Right lobe of liver (tissue), 6 donors: ENCODE measurements at regions not wholly inside any gene's neighbourhood (a gene's known extent, or its start where the extent isn't known, plus 50 kb on each side); places are given as distances from the start of the nearest gene placed in this dataset.

ENCODE experiments used
- ATAC-seq, 4 donors: fragments of 200-7000 bp; cut with Tn5 transposase; one replicate each; pipeline ENCODE4 v1.9.1; 2020; ENCODE audit warnings: mild to moderate bottlenecking in 4 of 4, moderate library complexity in 4 of 4
- DNase-seq, 3 donors: peaks; one replicate each; pipeline ENCODE4 v3.0.0-alpha.2; 2020
- H3K27ac ChIP-seq, 3 donors: fragments of 200-600 bp; one replicate each; pipeline ENCODE4 v1.8.0; 2022
- H3K27me3 ChIP-seq, 2 donors: fragments of 200-600 bp; one replicate each; pipeline ENCODE4 v1.8.0; 2022
- H3K36me3 ChIP-seq, 4 donors: fragments of 200-600 bp; sonication (generic) in 1 of 4; one replicate each; pipeline versions ENCODE4 v1.5.1 to v1.8.0; 2017 to 2022; ENCODE audit warnings: control low read depth in 1 of 4
- H3K4me1 ChIP-seq, 4 donors: fragments of 200-600 bp; sonication (generic) in 1 of 4; one replicate each; pipeline versions ENCODE4 v1.5.1 to v1.8.0; 2017 to 2022; ENCODE audit warnings: control low read depth in 1 of 4
- H3K4me3 ChIP-seq, 3 donors: fragments of 200-600 bp; one replicate each; pipeline ENCODE4 v1.8.0; 2022
- H3K9me3 ChIP-seq, 4 donors: fragments of 200-600 bp; sonication (generic) in 1 of 4; one replicate each; pipeline versions ENCODE4 v1.5.1 to v1.8.0; 2017 to 2022; ENCODE audit warnings: control low read depth in 1 of 4
- POLR2A ChIP-seq: fragments of 450-650 bp; IDR thresholded peaks from one replicate; pipeline ENCODE4 v1.6.1; 2017; ENCODE audit warnings: antibody characterized with exemption, mild to moderate bottlenecking
- WGBS: methylation state at CpG from one replicate; pipeline ENCODE4 v1.1.6; 2018; ENCODE audit warnings: low coverage, low lambda C conversion rate; ENCODE audit not compliant: insufficient coverage; ENCODE audit errors: missing lambda C conversion rate; 5-methylcytosine and 5-hydroxymethylcytosine counted together
- intact Hi-C, 2 donors: fragments of 100-400 bp; cut with DNase I; formaldehyde crosslinking; loops; one replicate each; pipeline versions ENCODE4 v1.11.2 to v1.14.1; 2022
- TF ChIP-seq, protein P1 (sequence below), 4 donors: fragments of 200-600 bp in 3 of 4; fragments of 450-650 bp in 1 of 4; IDR thresholded peaks; one replicate each; pipeline versions ENCODE4 v1.5.1 to v1.8.0; 2016 to 2022; ENCODE audit warnings: antibody characterized with exemption in 4 of 4, mild to moderate bottlenecking in 2 of 4
- donor health status: DM: no; HTN: yes; CAD: no.
- donor health status: DM: no; HTN: no; CAD: no.
- donor health status: DM: no; HTN: no; CAD: no.
- donor health status: DM: no; HTN: yes; CAD: no.
- donor health status: DM: no; HTN: yes; CAD: no.

DNA sequence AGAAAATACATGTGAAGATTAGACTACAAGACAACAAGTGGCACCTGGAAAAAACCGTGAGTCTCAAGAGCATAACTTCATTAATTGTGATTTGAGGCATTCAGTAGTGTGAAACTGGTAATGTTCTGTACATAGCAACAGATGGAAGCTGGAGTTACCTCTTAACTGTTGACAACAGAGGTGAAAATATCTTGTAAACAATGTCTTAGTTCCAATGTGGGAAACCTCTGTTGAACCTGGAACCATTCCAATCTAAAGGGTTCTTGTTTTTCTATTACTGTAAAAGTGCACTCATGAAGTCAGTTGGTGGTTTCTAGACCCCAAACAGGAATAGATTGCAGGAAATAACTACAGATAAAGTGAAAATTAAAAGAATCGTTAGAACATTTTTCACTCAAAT, 728.4 kb downstream of the SLITRK1 start:
- no peaks in the 10 kb centered on the region for H3K4me1 ChIP-seq
- no peaks in the 10 kb centered on the region for H3K27me3 ChIP-seq
- H3K4me3 ChIP-seq: no peak overlapping the region
- TF ChIP-seq, protein P1, sequence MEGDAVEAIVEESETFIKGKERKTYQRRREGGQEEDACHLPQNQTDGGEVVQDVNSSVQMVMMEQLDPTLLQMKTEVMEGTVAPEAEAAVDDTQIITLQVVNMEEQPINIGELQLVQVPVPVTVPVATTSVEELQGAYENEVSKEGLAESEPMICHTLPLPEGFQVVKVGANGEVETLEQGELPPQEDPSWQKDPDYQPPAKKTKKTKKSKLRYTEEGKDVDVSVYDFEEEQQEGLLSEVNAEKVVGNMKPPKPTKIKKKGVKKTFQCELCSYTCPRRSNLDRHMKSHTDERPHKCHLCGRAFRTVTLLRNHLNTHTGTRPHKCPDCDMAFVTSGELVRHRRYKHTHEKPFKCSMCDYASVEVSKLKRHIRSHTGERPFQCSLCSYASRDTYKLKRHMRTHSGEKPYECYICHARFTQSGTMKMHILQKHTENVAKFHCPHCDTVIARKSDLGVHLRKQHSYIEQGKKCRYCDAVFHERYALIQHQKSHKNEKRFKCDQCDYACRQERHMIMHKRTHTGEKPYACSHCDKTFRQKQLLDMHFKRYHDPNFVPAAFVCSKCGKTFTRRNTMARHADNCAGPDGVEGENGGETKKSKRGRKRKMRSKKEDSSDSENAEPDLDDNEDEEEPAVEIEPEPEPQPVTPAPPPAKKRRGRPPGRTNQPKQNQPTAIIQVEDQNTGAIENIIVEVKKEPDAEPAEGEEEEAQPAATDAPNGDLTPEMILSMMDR (IDR thresholded peaks at IDR 0.05): no peak
- no peak for TF ChIP-seq POLR2A
- DNase-seq: no peak
- intact Hi-C loops: no loop called here
- no peak overlapping the region for H3K27ac ChIP-seq
- no peaks in the 10 kb centered on the region for H3K36me3 ChIP-seq
- no peak for ATAC-seq
- 31% methylated on average over 2 of the region's 2 CpGs for WGBS
- H3K9me3 ChIP-seq: no peaks in the 10 kb centered on the region

DNA sequence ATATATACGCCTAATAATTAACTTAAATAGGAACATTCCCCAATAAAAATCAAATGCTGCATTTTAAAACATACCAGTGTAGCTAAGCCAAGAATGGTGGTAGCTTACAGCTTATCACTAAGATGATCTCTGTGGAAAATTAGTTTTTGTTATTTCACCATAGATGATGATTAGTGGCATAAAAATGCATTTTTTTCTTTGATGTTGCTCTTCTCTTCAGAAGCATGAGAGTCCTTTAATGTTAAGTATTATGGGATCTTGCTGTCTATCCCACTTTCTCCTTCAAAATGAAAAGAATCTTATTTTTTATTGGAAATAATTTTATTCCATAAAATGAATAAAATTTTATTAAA, 731.0 kb downstream of the SLITRK1 start:
- intact Hi-C loops: no loop called here
- no peaks in the 10 kb centered on the region for H3K9me3 ChIP-seq
- no peak for TF ChIP-seq POLR2A
- TF ChIP-seq, protein P1 (IDR thresholded peaks at IDR 0.05): no peak
- H3K4me3 ChIP-seq: no peak overlapping the region
- DNase-seq (no peak), ATAC-seq (no peak)
- H3K27me3 ChIP-seq: no peaks in the 10 kb centered on the region
- no peaks in the 10 kb centered on the region for H3K36me3 ChIP-seq
- 82% methylated on average over 1 of the region's 1 CpG for WGBS
- H3K4me1 ChIP-seq: no peaks in the 10 kb centered on the region
- no peak overlapping the region for H3K27ac ChIP-seq

DNA sequence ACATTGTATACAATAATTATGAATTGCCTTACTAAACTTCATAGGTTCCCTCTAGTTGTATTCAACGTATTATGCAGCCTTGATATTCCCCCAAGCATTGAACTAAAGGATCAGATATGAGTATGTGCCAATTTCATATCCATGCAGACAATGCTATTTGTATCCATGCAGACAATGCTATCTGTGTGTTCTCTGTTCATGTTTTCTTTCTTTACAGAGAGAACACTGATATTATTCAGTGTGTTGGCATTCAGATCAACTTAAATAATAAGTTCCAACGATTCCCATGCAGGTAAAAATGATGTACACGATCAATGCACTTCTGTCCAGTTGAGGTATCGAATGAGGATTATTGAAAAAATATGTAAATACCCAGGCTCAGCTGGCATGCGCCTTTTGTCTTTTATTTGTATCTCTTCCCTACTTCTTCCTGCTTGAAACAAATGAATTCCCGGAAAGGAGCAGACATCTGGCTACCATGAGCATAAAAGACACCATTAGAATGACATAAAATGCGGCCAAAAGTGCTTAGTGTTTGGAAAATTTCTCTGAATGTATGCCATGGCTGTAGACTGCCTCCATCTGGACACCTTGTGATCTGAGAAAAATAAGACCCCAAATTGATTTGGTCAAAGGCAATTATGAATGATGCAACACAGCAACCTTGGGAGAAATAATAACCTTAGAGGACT, 731.5 kb downstream of the SLITRK1 start:
- WGBS: 43% methylated on average over 7 of the region's 7 CpGs
- DNase-seq: no peak
- no peak overlapping the region for H3K27ac ChIP-seq
- H3K9me3 ChIP-seq: no peaks in the 10 kb centered on the region
- no peaks in the 10 kb centered on the region for H3K36me3 ChIP-seq
- H3K27me3 ChIP-seq: no peaks in the 10 kb centered on the region
- TF ChIP-seq POLR2A: no peak
- TF ChIP-seq, protein P1 (IDR thresholded peaks at IDR 0.05): no peak
- intact Hi-C loops: no loop called here
- H3K4me3 ChIP-seq: no peak overlapping the region
- no peaks in the 10 kb centered on the region for H3K4me1 ChIP-seq
- ATAC-seq: no peak

DNA sequence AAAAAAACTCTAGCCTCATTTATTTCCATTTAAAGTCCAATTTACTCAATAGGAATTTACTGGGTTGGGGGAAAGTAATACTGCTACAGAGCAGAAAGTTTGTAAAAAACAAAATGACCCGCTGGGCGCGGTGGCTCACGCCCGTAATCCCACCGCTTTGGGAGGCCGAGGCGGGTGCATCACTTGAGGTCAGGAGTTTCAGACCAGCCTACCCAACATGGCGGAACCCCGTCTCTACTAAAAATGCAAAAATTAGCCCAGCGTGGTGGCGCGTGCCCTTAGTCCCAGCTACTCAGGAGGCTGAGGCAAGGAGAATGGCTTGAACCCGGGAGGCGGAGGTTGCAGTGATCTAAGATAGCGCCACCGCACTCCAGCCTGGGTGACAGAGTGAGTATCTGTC, 745.6 kb downstream of the SLITRK1 start:
- whole genome bisulfite sequencing: 75% methylated on average over 15 of the region's 17 CpGs
- no peak for ATAC-seq
- H3K4me3 ChIP-seq: no peak overlapping the region
- TF ChIP-seq, protein P1 (IDR thresholded peaks at IDR 0.05): no peak
- no peak for TF ChIP-seq POLR2A
- peaks cover 0 to 2% (median 0%) of the 10 kb centered on the region in 4 donors for H3K9me3 ChIP-seq
- H3K27me3 ChIP-seq: no peaks in the 10 kb centered on the region
- no peak for DNase-seq
- H3K4me1 ChIP-seq: no peaks in the 10 kb centered on the region
- no peaks in the 10 kb centered on the region for H3K36me3 ChIP-seq
- no peak overlapping the region for H3K27ac ChIP-seq
- intact Hi-C loops: no loop called here

DNA sequence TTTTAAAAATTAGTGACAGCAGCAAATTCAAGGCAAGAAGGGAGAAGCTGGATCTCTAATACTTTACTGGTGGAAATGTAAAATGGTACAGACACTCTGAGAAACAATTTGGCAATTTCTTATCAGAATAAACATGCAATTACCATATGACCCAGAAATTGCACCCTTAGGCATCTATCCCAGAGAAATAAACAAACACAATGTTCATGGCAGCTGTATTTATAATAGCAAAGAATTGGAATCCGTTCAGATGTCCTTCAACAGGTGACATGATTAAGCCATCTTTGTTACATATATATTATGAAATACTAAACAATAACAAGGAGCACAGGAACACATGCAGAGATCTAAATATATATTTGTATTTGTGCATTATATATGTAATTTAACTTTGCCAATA, 756.5 kb downstream of the SLITRK1 start:
- TF ChIP-seq, protein P1 (IDR thresholded peaks at IDR 0.05): no peak
- no peak for TF ChIP-seq POLR2A
- WGBS: 7% methylated on average over 1 of the region's 1 CpG
- no peaks in the 10 kb centered on the region for H3K27me3 ChIP-seq
- H3K9me3 ChIP-seq: no peaks in the 10 kb centered on the region
- no peak overlapping the region for H3K4me3 ChIP-seq
- ATAC-seq: no peak
- no peaks in the 10 kb centered on the region for H3K4me1 ChIP-seq
- no peak overlapping the region for H3K27ac ChIP-seq
- no peak for DNase-seq
- no peaks in the 10 kb centered on the region for H3K36me3 ChIP-seq
- intact Hi-C loops: no loop called here
